ENCODE measurements at regions not wholly inside any gene's neighbourhood (a gene's known extent, or its start where the extent isn't known, plus 50 kb on each side); places are given as distances from the start of the nearest gene placed in this dataset.

DNA sequence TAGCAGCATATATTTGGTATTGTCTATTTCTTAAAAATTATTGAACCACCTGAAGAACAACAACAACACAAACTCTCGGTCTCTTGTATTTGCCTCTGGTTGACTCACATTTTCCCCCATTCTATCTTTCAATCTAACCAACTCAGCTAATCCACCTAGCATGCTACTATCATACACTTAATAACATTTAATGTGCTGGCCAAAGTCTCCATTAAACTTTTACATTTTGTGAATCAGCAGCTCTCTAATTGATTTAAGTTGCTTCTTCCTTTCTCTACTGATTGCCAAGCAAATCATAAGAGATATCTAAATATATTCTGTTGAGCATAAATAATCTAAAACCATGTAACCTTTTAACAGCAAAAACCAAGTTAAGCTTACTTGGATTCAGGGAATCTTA, 631.7 kb downstream of the IGSF11 start:
- no peak for DNase-seq (ENCODE audit: low read depth in 1 of 2, low spot score in 2 of 2)
- H2BK20ac ChIP-seq (ENCODE audit: low read length), result no peak overlapping the region
- H3K14ac ChIP-seq (ENCODE audit: insufficient read length), result no peak overlapping the region
- CTCF ChIA-PET (ENCODE audit: partially characterized antibody), result interaction anchor here (1.1 kb wide), 1 partner anchor 9 kb away, joined by 3 read pairs; no protein-coding TSS in a partner anchor
- no peak overlapping the region for H2BK5ac ChIP-seq (ENCODE audit: low read depth, low read length)
- H3K79me1 ChIP-seq (ENCODE audit: low read depth, low read length), result no peaks in the 10 kb centered on the region
- H3K36me3 ChIP-seq (ENCODE audit: control insufficient read depth in 2 of 4, insufficient read depth in 4 of 4, low read length in 3 of 4), result no peaks in the 10 kb centered on the region
- no peaks in the 10 kb centered on the region for H4K20me1 ChIP-seq (replicated peaks in 1 of 2; ENCODE audit: control insufficient read depth in 1 of 2, insufficient read depth in 2 of 2, low read length in 2 of 2)
- no peak overlapping the region for H3K23ac ChIP-seq (ENCODE audit: insufficient read length)
- no peaks in the 10 kb centered on the region for H3K79me2 ChIP-seq (ENCODE audit: control insufficient read depth in 1 of 2, insufficient read depth in 2 of 2, low read length in 2 of 2)
- 100% methylated on average over 1 of the region's 1 CpG; no CpG with 5 or more reads in 1 of the 2 experiments for WGBS, 2 experiments (ENCODE audit: extremely low coverage in 1 of 2, insufficient coverage in 1 of 2, insufficient read length in 1 of 2, insufficient replicate concordance in 2 of 2, low coverage in 1 of 2, low lambda C conversion rate in 2 of 2, missing lambda C conversion rate in 1 of 2)
- no peak overlapping the region for H3K4me2 ChIP-seq (ENCODE audit: insufficient read depth in 1 of 2, low read depth in 2 of 2, low read length in 2 of 2)
- no peak overlapping the region for H3K9ac ChIP-seq (replicated peaks in 1 of 4; ENCODE audit: extremely low read depth in 1 of 4, low read depth in 3 of 4, low read length in 3 of 4)
- H3K56ac ChIP-seq (replicated peaks; ENCODE audit: insufficient read length, low read depth, low read length), result no peak overlapping the region
- H3K23me2 ChIP-seq (ENCODE audit: low read depth, low read length), result no peaks in the 10 kb centered on the region
- no peak overlapping the region for H3K4ac ChIP-seq (replicated peaks; ENCODE audit: insufficient read length, low read depth, low read length)
- H3K27ac ChIP-seq (ENCODE audit: low read depth, low read length), result no peak overlapping the region
- H2BK15ac ChIP-seq (ENCODE audit: low read length), result no peak overlapping the region
- H4K5ac ChIP-seq (ENCODE audit: insufficient read length, low read depth, low read length), result no peak overlapping the region
- H3K4me1 ChIP-seq (replicated peaks in 1 of 4; ENCODE audit: control insufficient read depth in 3 of 4, insufficient read depth in 4 of 4, low read length in 3 of 4), result no peaks in the 10 kb centered on the region
- H2BK120ac ChIP-seq (replicated peaks; ENCODE audit: low read depth, low read length), result no peak overlapping the region
- no peak overlapping the region for H3K18ac ChIP-seq (ENCODE audit: extremely low read depth, low read length)
- no peak overlapping the region for H2BK12ac ChIP-seq (ENCODE audit: low read depth, low read length)
- H3K4me3 ChIP-seq (ENCODE audit: extremely low read depth in 1 of 4, insufficient read depth in 2 of 4, low read depth in 3 of 4, low read length in 4 of 4), result no peak overlapping the region
- no peak overlapping the region for H4K91ac ChIP-seq (replicated peaks; ENCODE audit: insufficient read length, low read length)
- H3K9me3 ChIP-seq (ENCODE audit: insufficient read depth in 2 of 2, low read depth in 1 of 2, low read length in 1 of 2), result no peaks in the 10 kb centered on the region
- no peaks in the 10 kb centered on the region for H3K27me3 ChIP-seq (replicated peaks in 1 of 4; ENCODE audit: control insufficient read depth in 3 of 4, extremely low read depth in 1 of 4, insufficient read depth in 3 of 4, low read length in 3 of 4)
- FAIRE-seq, result no peak
- no peak overlapping the region for H4K8ac ChIP-seq (ENCODE audit: extremely low read depth, insufficient read depth, low read length)
- H2AFZ ChIP-seq (ENCODE audit: low read length), result no peak overlapping the region
- POLR2A ChIA-PET (ENCODE audit: partially characterized antibody), result no interaction called here
- H2AK5ac ChIP-seq (ENCODE audit: low read depth, low read length), result no peak overlapping the region
- TF ChIP-seq CBX8 (IDR thresholded peaks at IDR 0.05; ENCODE audit: borderline replicate concordance, low read depth, low read length), result no peak
- TF ChIP-seq MAFK (IDR thresholded peaks at IDR 0.05; ENCODE audit: low read depth, low read length), result no peak
- TF ChIP-seq CTBP2 (IDR thresholded peaks at IDR 0.05; ENCODE audit: borderline replicate concordance, insufficient read depth, insufficient read length, low read length), result no peak
- no peak for TF ChIP-seq SIRT6 (IDR thresholded peaks at IDR 0.05; ENCODE audit: low read length)
- TF ChIP-seq RXRA (IDR thresholded peaks at IDR 0.05; ENCODE audit: insufficient read depth, low read depth, low read length), result no peak
- TF ChIP-seq GABPA (IDR thresholded peaks at IDR 0.05; ENCODE audit: borderline replicate concordance, insufficient read depth, low read length), result no peak
- no peak for TF ChIP-seq KDM5A (IDR thresholded peaks at IDR 0.05; ENCODE audit: low read length)
- no peak for TF ChIP-seq FOSL1 (IDR thresholded peaks at IDR 0.05; ENCODE audit: insufficient read depth, low read depth, low read length)
- TF ChIP-seq RFX5 (IDR thresholded peaks at IDR 0.05; ENCODE audit: borderline replicate concordance, low read depth, low read length), result no peak
- no peak for TF ChIP-seq CBX5 (IDR thresholded peaks at IDR 0.05; ENCODE audit: low read depth, low read length)
- TF ChIP-seq HDAC6 (IDR thresholded peaks at IDR 0.05; ENCODE audit: low read depth, low read length), result no peak
- TF ChIP-seq EGR1 (IDR thresholded peaks at IDR 0.05; ENCODE audit: borderline replicate concordance, low read depth, low read length), result no peak
- TF ChIP-seq RBBP5 (IDR thresholded peaks at IDR 0.05; ENCODE audit: borderline replicate concordance, low read depth, low read length), result no peak
- TF ChIP-seq SUZ12 (IDR thresholded peaks at IDR 0.05; ENCODE audit: low read length), result no peak
- TF ChIP-seq PHF8 (conservative IDR thresholded peaks at IDR 0.05; ENCODE audit: low read depth, low read length), result no peak
